Stomach (tissue), 8 donors: ENCODE measurements at regions not wholly inside any gene's neighbourhood (a gene's known extent, or its start where the extent isn't known, plus 50 kb on each side); places are given as distances from the start of the nearest gene placed in this dataset.

Source experiments
- DNase-seq, 2 donors: peaks; one replicate each; pipeline versions ENCODE4 v3.0.0 to v3.0.0-alpha.2; 2013 to 2019
- H3K27ac ChIP-seq, 5 donors: fragments of 200-600 bp in 4 of 5; sonication (generic) in 4 of 5; one replicate each; pipeline ENCODE4 v1.5.1; 2013 to 2019; ENCODE audit warnings: mild to moderate bottlenecking in 1 of 5, moderate library complexity in 1 of 5
- H3K27me3 ChIP-seq, 3 donors: fragments of 200-600 bp; sonication (generic); one replicate each; pipeline ENCODE4 v1.5.1; 2017 to 2019; ENCODE audit warnings: mixed run types in 1 of 3
- H3K36me3 ChIP-seq, 4 donors: fragments of 200-600 bp; sonication (generic); 1 replicate in 3 of 4; 2 replicates in 1 of 4; pipeline ENCODE4 v1.5.1; 2016 to 2019
- H3K4me1 ChIP-seq, 4 donors: fragments of 200-600 bp; sonication (generic); one replicate each; pipeline ENCODE4 v1.5.1; 2016 to 2019
- H3K4me3 ChIP-seq, 4 donors: fragments of 200-600 bp; sonication (generic) in 3 of 4; one replicate each; pipeline ENCODE4 v1.5.1; 2016 to 2019; ENCODE audit warnings: mild to moderate bottlenecking in 1 of 4
- H3K9me3 ChIP-seq, 4 donors: fragments of 200-600 bp; sonication (generic); one replicate each; pipeline ENCODE4 v1.5.1; 2016 to 2019
- CTCF ChIP-seq, 7 experiments: fragments of 450-650 bp in 4 of 7; fragments of 200-600 bp in 3 of 7; sonication (generic) in 3 of 7; IDR thresholded peaks; one replicate each; pipeline ENCODE4 v1.5.1; 2016 to 2019; ENCODE audit warnings: antibody characterized with exemption in 7 of 7, control low read depth in 2 of 7, mild to moderate bottlenecking in 1 of 7
- EP300 ChIP-seq: sonication (generic); formaldehyde crosslinking; IDR thresholded peaks from one replicate; pipeline ENCODE4 v1.6.1; 2017; ENCODE audit warnings: antibody characterized with exemption
- POLR2A ChIP-seq, 4 donors: fragments of 450-650 bp; IDR thresholded peaks; one replicate each; pipeline ENCODE4 v1.6.1; 2016; ENCODE audit warnings: antibody characterized with exemption in 4 of 4, control low read depth in 2 of 4, mild to moderate bottlenecking in 1 of 4, moderate library complexity in 1 of 4
- POLR2AphosphoS5 ChIP-seq, 3 donors: sonication (generic); formaldehyde crosslinking; IDR thresholded peaks; one replicate each; pipeline ENCODE4 v1.6.1; 2016; ENCODE audit warnings: antibody characterized with exemption in 3 of 3
- WGBS, 5 donors: extraction: QIAGEN DNeasy Blood & Tissue Kit in 3 of 5; methylation state at CpG; one replicate each; pipeline versions ENCODE4 v1.1.5 to v1.1.7; 2013 to 2018; 5-methylcytosine and 5-hydroxymethylcytosine counted together
- intact Hi-C: fragments of 100-400 bp; cut with DNase I; formaldehyde crosslinking; loops from one replicate; pipeline ENCODE4 v1.15.1; 2023; ENCODE audit warnings: low total_unique reads
- donor health status: healthy with polysubstance abuse.
- donor health status: Bipolar disorder and iron deficiency.
- donor health status: healthy.

GRCh38 chr15:98120561-98120960 is 160.1 kb downstream of the ARRDC4 start:
- Histone ChIP-seq H3K27me3 (no peaks in the 10 kb centered on the region), H3K9me3 (no peaks in the 10 kb centered on the region), H3K36me3 (no peaks in the 10 kb centered on the region), H3K4me3 (no peak overlapping the region), H3K27ac (no peak overlapping the region), H3K4me1 (no peaks in the 10 kb centered on the region)
- intact Hi-C loops = no loop called here
- no peak for TF ChIP-seq CTCF (IDR thresholded peaks at IDR 0.05)
- TF ChIP-seq POLR2A (IDR thresholded peaks at IDR 0.05) = no peak
- no peak for TF ChIP-seq EP300
- TF ChIP-seq POLR2AphosphoS5 (IDR thresholded peaks at IDR 0.05) = no peak
- WGBS, 5 donors = 80 to 88% (median 82%) methylated on average over 3 of the region's 3 CpGs
- DNase-seq = no peak

- Histone ChIP-seq H3K4me3 (no peak overlapping the region), H3K9me3 (no peaks in the 10 kb centered on the region), H3K36me3 (no peaks in the 10 kb centered on the region), H3K27ac (no peak overlapping the region), H3K27me3 (no peaks in the 10 kb centered on the region), H3K4me1 (no peaks in the 10 kb centered on the region)
- intact Hi-C loops = no loop called here
- WGBS, 5 donors = 40 to 59% (median 56%) methylated on average over 5 of the region's 5 CpGs
- TF ChIP-seq POLR2A (IDR thresholded peaks at IDR 0.05) = no peak
- no peak for TF ChIP-seq CTCF (IDR thresholded peaks at IDR 0.05)
- no peak for TF ChIP-seq POLR2AphosphoS5 (IDR thresholded peaks at IDR 0.05)
- no peak for TF ChIP-seq EP300
- no peak for DNase-seq
Observed at GRCh38 chr15:98121536-98121935, 161.0 kb downstream of the ARRDC4 start.

GRCh38 chr15:98121957-98122356 is 161.5 kb downstream of the ARRDC4 start:
- no peak overlapping the region for H3K27ac ChIP-seq
- 59 to 74% (median 63%) methylated on average over 3 of the region's 3 CpGs for WGBS, 5 donors
- no peaks in the 10 kb centered on the region for H3K4me1 ChIP-seq
- no peaks in the 10 kb centered on the region for H3K9me3 ChIP-seq
- no peak overlapping the region for H3K4me3 ChIP-seq
- TF ChIP-seq POLR2A (IDR thresholded peaks at IDR 0.05) (no peak), EP300 (no peak), CTCF (IDR thresholded peaks at IDR 0.05) (no peak), POLR2AphosphoS5 (IDR thresholded peaks at IDR 0.05) (no peak)
- no peaks in the 10 kb centered on the region for H3K36me3 ChIP-seq
- no peaks in the 10 kb centered on the region for H3K27me3 ChIP-seq
- DNase-seq = no peak
- intact Hi-C loops = no loop called here

GRCh38 chr15:98123297-98123696 is 162.8 kb downstream of the ARRDC4 start:
- H3K36me3 ChIP-seq = no peaks in the 10 kb centered on the region
- no peaks in the 10 kb centered on the region for H3K4me1 ChIP-seq
- no peak overlapping the region for H3K4me3 ChIP-seq
- H3K27me3 ChIP-seq = no peaks in the 10 kb centered on the region
- no peaks in the 10 kb centered on the region for H3K9me3 ChIP-seq
- intact Hi-C loops = no loop called here
- no peak overlapping the region for H3K27ac ChIP-seq
- WGBS, 5 donors = 56 to 88% (median 74%) methylated on average over 3 of the region's 3 CpGs
- DNase-seq = no peak
- no peak for TF ChIP-seq CTCF (IDR thresholded peaks at IDR 0.05)
- no peak for TF ChIP-seq POLR2A (IDR thresholded peaks at IDR 0.05)
- no peak for TF ChIP-seq POLR2AphosphoS5 (IDR thresholded peaks at IDR 0.05)
- no peak for TF ChIP-seq EP300
